ENCODE measurements at regions not wholly inside any gene's neighbourhood (a gene's known extent, or its start where the extent isn't known, plus 50 kb on each side); places are given as distances from the start of the nearest gene placed in this dataset.

- Histone ChIP-seq H3K9ac (ENCODE audit: low read length) (no peak overlapping the region), H3K4me3 (ENCODE audit: low read depth, low read length, poor library complexity, severe bottlenecking) (no peak overlapping the region), H3K4me1 (ENCODE audit: insufficient read depth, low read length, severe bottlenecking) (no peaks in the 10 kb centered on the region), H3K9me3 (ENCODE audit: low read length) (no peaks in the 10 kb centered on the region), H3K27ac (ENCODE audit: low read depth, low read length, poor library complexity, severe bottlenecking) (no peak overlapping the region), H3K79me2 (ENCODE audit: insufficient read depth, low read length) (no peaks in the 10 kb centered on the region), H3K36me3 (ENCODE audit: insufficient read depth, low read length) (no peaks in the 10 kb centered on the region), H3K27me3 (ENCODE audit: insufficient read depth, low read length) (no peaks in the 10 kb centered on the region), H3K4me2 (ENCODE audit: low read length) (no peak overlapping the region), H4K20me1 (ENCODE audit: insufficient read depth, low read length) (no peaks in the 10 kb centered on the region), H3F3A (ENCODE audit: insufficient read depth, low read length) (no peaks in the 10 kb centered on the region), H3K9me2 (ENCODE audit: low read depth, low read length) (no peaks in the 10 kb centered on the region), H2AFZ (ENCODE audit: low read length) (no peak overlapping the region)
- TF ChIP-seq CTCF (IDR thresholded peaks at IDR 0.05; ENCODE audit: low read length) (no peak), EZH2 (IDR thresholded peaks at IDR 0.05; ENCODE audit: borderline replicate concordance, low read length) (no peak)
Observed at GRCh38 chr1:38787041-38787440, 72.5 kb downstream of the RRAGC start.

GRCh38 chr1:38786040-38786436 is 73.5 kb downstream of the RRAGC start:
- no peak overlapping the region for H2AFZ ChIP-seq (ENCODE audit: low read length)
- H3K4me2 ChIP-seq (ENCODE audit: low read length): no peak overlapping the region

GRCh38 chr1:38785285-38786039 is 74.1 kb downstream of the RRAGC start:
- Histone ChIP-seq H3K36me3 (ENCODE audit: insufficient read depth, low read length) (no peaks in the 10 kb centered on the region), H3K4me2 (ENCODE audit: low read length) (no peak overlapping the region), H3K27ac (ENCODE audit: low read depth, low read length, poor library complexity, severe bottlenecking) (no peak overlapping the region)

More at GRCh38 chr1:38786040-38786436, 73.5 kb downstream of the RRAGC start:
- H3K79me2 ChIP-seq (ENCODE audit: insufficient read depth, low read length): no peaks in the 10 kb centered on the region
- H3K27ac ChIP-seq (ENCODE audit: low read depth, low read length, poor library complexity, severe bottlenecking): no peak overlapping the region
- no peaks in the 10 kb centered on the region for H3K4me1 ChIP-seq (ENCODE audit: insufficient read depth, low read length, severe bottlenecking)
- H3K9ac ChIP-seq (ENCODE audit: low read length): no peak overlapping the region
- H3K36me3 ChIP-seq (ENCODE audit: insufficient read depth, low read length): no peaks in the 10 kb centered on the region
- no peaks in the 10 kb centered on the region for H3K9me2 ChIP-seq (ENCODE audit: low read depth, low read length)
- no peaks in the 10 kb centered on the region for H3F3A ChIP-seq (ENCODE audit: insufficient read depth, low read length)
- TF ChIP-seq CTCF (IDR thresholded peaks at IDR 0.05; ENCODE audit: low read length): no peak
- TF ChIP-seq EZH2 (IDR thresholded peaks at IDR 0.05; ENCODE audit: borderline replicate concordance, low read length): no peak
- no peaks in the 10 kb centered on the region for H4K20me1 ChIP-seq (ENCODE audit: insufficient read depth, low read length)
- H3K27me3 ChIP-seq (ENCODE audit: insufficient read depth, low read length): no peaks in the 10 kb centered on the region
- H3K9me3 ChIP-seq (ENCODE audit: low read length): no peaks in the 10 kb centered on the region
- H3K4me3 ChIP-seq (ENCODE audit: low read depth, low read length, poor library complexity, severe bottlenecking): no peak overlapping the region

More at GRCh38 chr1:38785285-38786039, 74.1 kb downstream of the RRAGC start:
- Histone ChIP-seq H3K4me1 (ENCODE audit: insufficient read depth, low read length, severe bottlenecking) (no peaks in the 10 kb centered on the region), H3F3A (ENCODE audit: insufficient read depth, low read length) (no peaks in the 10 kb centered on the region), H4K20me1 (ENCODE audit: insufficient read depth, low read length) (no peaks in the 10 kb centered on the region), H3K27me3 (ENCODE audit: insufficient read depth, low read length) (no peaks in the 10 kb centered on the region), H2AFZ (ENCODE audit: low read length) (no peak overlapping the region), H3K4me3 (ENCODE audit: low read depth, low read length, poor library complexity, severe bottlenecking) (no peak overlapping the region), H3K9ac (ENCODE audit: low read length) (no peak overlapping the region), H3K9me2 (ENCODE audit: low read depth, low read length) (no peaks in the 10 kb centered on the region), H3K9me3 (ENCODE audit: low read length) (no peaks in the 10 kb centered on the region), H3K79me2 (ENCODE audit: insufficient read depth, low read length) (no peaks in the 10 kb centered on the region)
- no peak for TF ChIP-seq EZH2 (IDR thresholded peaks at IDR 0.05; ENCODE audit: borderline replicate concordance, low read length)
- TF ChIP-seq CTCF (IDR thresholded peaks at IDR 0.05; ENCODE audit: low read length): no peak

Measured in OCI-LY1 (cell line).